Trophoblast cell (in vitro differentiated cells and primary cell): ENCODE measurements at regions not wholly inside any gene's neighbourhood (a gene's known extent, or its start where the extent isn't known, plus 50 kb on each side); places are given as distances from the start of the nearest gene placed in this dataset.
"Not testable (repeated sequence)": the region's sequence is repeated elsewhere in the genome, so short reads cannot be mapped to it uniquely, and the experiment has no call there.

Experiments used
- DNase-seq, 2 donors: peaks; one replicate each; pipeline ENCODE4 v3.0.0-alpha.2; 2016
- H2AFZ ChIP-seq: 2 replicates; pipeline ENCODE4 v1.6.1; 2013; ENCODE audit warnings: low read length, moderate library complexity, mild to moderate bottlenecking; ENCODE audit not compliant: insufficient read depth, poor library complexity
- H2AK5ac ChIP-seq: 2 replicates; pipeline ENCODE4 v1.6.1; 2013; ENCODE audit warnings: mild to moderate bottlenecking, low read length
- H2BK120ac ChIP-seq: 2 replicates; pipeline ENCODE4 v1.6.1; 2013; ENCODE audit warnings: low read length, mild to moderate bottlenecking, moderate library complexity; ENCODE audit not compliant: insufficient read depth, poor library complexity
- H2BK12ac ChIP-seq: 2 replicates; pipeline ENCODE4 v1.6.1; 2013; ENCODE audit warnings: mild to moderate bottlenecking, low read length, moderate library complexity
- H2BK5ac ChIP-seq: 2 replicates; pipeline ENCODE4 v1.6.1; 2013; ENCODE audit warnings: low read length, low read depth, moderate library complexity, mild to moderate bottlenecking; ENCODE audit not compliant: poor library complexity
- H3K14ac ChIP-seq: 2 replicates; pipeline ENCODE4 v1.6.1; 2013; ENCODE audit warnings: mild to moderate bottlenecking, low read length
- H3K18ac ChIP-seq: 2 replicates; pipeline ENCODE4 v1.6.1; 2013; ENCODE audit warnings: mild to moderate bottlenecking, low read length
- H3K23ac ChIP-seq: 2 replicates; pipeline ENCODE4 v1.6.1; 2013; ENCODE audit warnings: low read length
- H3K27ac ChIP-seq: 2 replicates; pipeline ENCODE4 v1.5.1; 2013; ENCODE audit warnings: low read depth, mild to moderate bottlenecking, inconsistent platforms, low read length, moderate library complexity
- H3K27me3 ChIP-seq: 2 replicates; pipeline ENCODE4 v1.6.1; 2013; ENCODE audit warnings: inconsistent platforms, mild to moderate bottlenecking, low read length, moderate library complexity; ENCODE audit not compliant: insufficient read depth
- H3K36me3 ChIP-seq, 2 experiments: 1 replicate in 1 of 2; 2 replicates in 1 of 2; pipeline ENCODE4 v1.6.1; 2013; ENCODE audit warnings: low read length in 2 of 2, mild to moderate bottlenecking in 2 of 2, moderate library complexity in 1 of 2; ENCODE audit not compliant: insufficient read depth in 2 of 2, control insufficient read depth in 1 of 2
- H3K4ac ChIP-seq: 2 replicates; pipeline ENCODE4 v1.6.1; 2013; ENCODE audit warnings: low read depth, mild to moderate bottlenecking, low read length, moderate library complexity
- H3K4me1 ChIP-seq, 2 experiments: 1 replicate in 1 of 2; 2 replicates in 1 of 2; pipeline ENCODE4 v1.6.1; 2013; ENCODE audit warnings: low read length in 2 of 2, mild to moderate bottlenecking in 2 of 2, moderate library complexity in 1 of 2; ENCODE audit not compliant: insufficient read depth in 2 of 2, control insufficient read depth in 1 of 2
- H3K4me2 ChIP-seq: 2 replicates; pipeline ENCODE4 v1.6.1; 2013; ENCODE audit warnings: inconsistent platforms, mild to moderate bottlenecking, low read length, moderate library complexity
- H3K4me3 ChIP-seq: 2 replicates; pipeline ENCODE4 v1.5.1; 2013; ENCODE audit warnings: mild to moderate bottlenecking, low read depth, low read length, inconsistent platforms
- H3K79me1 ChIP-seq: one replicate; pipeline ENCODE4 v1.6.1; 2013; ENCODE audit warnings: low read length
- H3K79me2 ChIP-seq: 2 replicates; pipeline ENCODE4 v1.6.1; 2013; ENCODE audit warnings: low read length, mild to moderate bottlenecking; ENCODE audit not compliant: control insufficient read depth, insufficient read depth, poor library complexity
- H3K9ac ChIP-seq: 2 replicates; pipeline ENCODE4 v1.6.1; 2013; ENCODE audit warnings: mild to moderate bottlenecking, low read length
- H3K9me3 ChIP-seq: 2 replicates; pipeline ENCODE4 v1.6.1; 2013; ENCODE audit warnings: low read depth, mild to moderate bottlenecking, control low read depth, inconsistent platforms, low read length; ENCODE audit not compliant: insufficient read depth
- H4K12ac ChIP-seq: 2 replicates; pipeline ENCODE4 v1.6.1; 2013; ENCODE audit warnings: low read depth, mild to moderate bottlenecking, low read length, moderate library complexity
- H4K8ac ChIP-seq: 2 replicates; pipeline ENCODE4 v1.6.1; 2013; ENCODE audit warnings: low read depth, mild to moderate bottlenecking, low read length, moderate library complexity
- H4K91ac ChIP-seq: one replicate; pipeline ENCODE4 v1.6.1; 2013; ENCODE audit warnings: low read depth, mild to moderate bottlenecking, low read length, moderate library complexity
- WGBS: extraction: QIAGEN DNeasy Blood & Tissue Kit; methylation state at CpG from one replicate; pipeline ENCODE4 v1.1.7; 2013; ENCODE audit warnings: missing lambda C conversion rate; ENCODE audit not compliant: insufficient read length, insufficient coverage; ENCODE audit errors: extremely low coverage; 5-methylcytosine and 5-hydroxymethylcytosine counted together

GRCh38 chr2:20112361-20112760 is 60.9 kb upstream of the LAPTM4A start:
- H3K4me1 ChIP-seq, result peaks cover 21 to 24% of the 10 kb centered on the region in 2 experiments
- peaks cover 24% of the 10 kb centered on the region for H3K79me1 ChIP-seq
- not testable (repeated sequence) for H3K27ac ChIP-seq, H3K27me3 ChIP-seq, H2AFZ ChIP-seq, H3K23ac ChIP-seq, H3K9me3 ChIP-seq, H3K18ac ChIP-seq, H3K36me3 ChIP-seq, H3K14ac ChIP-seq, H3K79me2 ChIP-seq, H4K8ac ChIP-seq, H3K9ac ChIP-seq, H3K4ac ChIP-seq, H3K4me3 ChIP-seq, H4K12ac ChIP-seq, H2BK5ac ChIP-seq, H3K4me2 ChIP-seq, DNase-seq
- H2AK5ac ChIP-seq, result peak overlapping the region; percentile 42
- H4K91ac ChIP-seq, result peak overlapping the region; percentile 65
- no CpG with 5 or more reads among the region's 9 CpGs for WGBS
- H2BK12ac ChIP-seq, result peak overlapping the region; percentile 63
- H2BK120ac ChIP-seq, result peak overlapping the region; percentile 21

GRCh38 chr2:20111311-20112131 is 60.1 kb upstream of the LAPTM4A start:
- no CpG with 5 or more reads among the region's 10 CpGs for WGBS
- peak overlapping the region; percentile 11 for H3K14ac ChIP-seq
- DNase-seq, result no peak
- peak overlapping the region; percentile 33 for H2BK12ac ChIP-seq
- no peak overlapping the region for H3K4me3 ChIP-seq
- peaks cover 2% of the 10 kb centered on the region for H3K79me2 ChIP-seq
- H3K23ac ChIP-seq, result no peak overlapping the region
- no peaks in the 10 kb centered on the region for H3K27me3 ChIP-seq
- H4K91ac ChIP-seq, result peak overlapping the region; percentile 8
- peaks cover under 1% of the 10 kb centered on the region for H3K9me3 ChIP-seq
- no peak overlapping the region for H2AK5ac ChIP-seq
- H2AFZ ChIP-seq, result no peak overlapping the region
- no peak overlapping the region for H3K4me2 ChIP-seq
- no peaks in the 10 kb centered on the region for H3K36me3 ChIP-seq
- no peak overlapping the region for H3K27ac ChIP-seq
- peak overlapping the region; percentile 17 for H2BK120ac ChIP-seq
- H4K12ac ChIP-seq, result no peak overlapping the region
- H3K9ac ChIP-seq, result no peak overlapping the region
- H2BK5ac ChIP-seq, result no peak overlapping the region
- H3K18ac ChIP-seq, result no peak overlapping the region
- H3K4ac ChIP-seq, result no peak overlapping the region
- H3K79me1 ChIP-seq, result peaks cover 29% of the 10 kb centered on the region
- no peak overlapping the region for H4K8ac ChIP-seq
- peaks cover 25 to 28% of the 10 kb centered on the region in 2 experiments for H3K4me1 ChIP-seq

GRCh38 chr2:20110876-20111275 is 59.4 kb upstream of the LAPTM4A start:
- H3K27me3 ChIP-seq, result no peaks in the 10 kb centered on the region
- H3K4me3 ChIP-seq, result no peak overlapping the region
- no peak overlapping the region for H4K12ac ChIP-seq
- H3K4me1 ChIP-seq, result peaks cover 26 to 30% of the 10 kb centered on the region in 2 experiments
- no peak overlapping the region for H3K23ac ChIP-seq
- H3K9ac ChIP-seq, result no peak overlapping the region
- H2BK120ac ChIP-seq, result no peak overlapping the region
- no peak for DNase-seq
- no peak overlapping the region for H3K4ac ChIP-seq
- H3K27ac ChIP-seq, result no peak overlapping the region
- peaks cover 3% of the 10 kb centered on the region for H3K79me2 ChIP-seq
- no peak overlapping the region for H3K4me2 ChIP-seq
- no peak overlapping the region for H4K91ac ChIP-seq
- no peak overlapping the region for H2BK12ac ChIP-seq
- no peak overlapping the region for H2AK5ac ChIP-seq
- no peaks in the 10 kb centered on the region for H3K36me3 ChIP-seq
- peaks cover 4% of the 10 kb centered on the region for H3K9me3 ChIP-seq
- H4K8ac ChIP-seq, result no peak overlapping the region
- H3K14ac ChIP-seq, result no peak overlapping the region
- no peak overlapping the region for H3K18ac ChIP-seq
- no peak overlapping the region for H2BK5ac ChIP-seq
- H3K79me1 ChIP-seq, result peaks cover 30% of the 10 kb centered on the region
- WGBS, result no CpG with 5 or more reads among the region's 7 CpGs
- no peak overlapping the region for H2AFZ ChIP-seq

GRCh38 chr2:20110383-20110782 is 59.0 kb upstream of the LAPTM4A start:
- no CpG with 5 or more reads among the region's 3 CpGs for WGBS
- no peak overlapping the region for H3K4me2 ChIP-seq
- H2AK5ac ChIP-seq, result no peak overlapping the region
- no peak overlapping the region for H3K18ac ChIP-seq
- no peak overlapping the region for H3K27ac ChIP-seq
- no peak overlapping the region for H2AFZ ChIP-seq
- H3K79me1 ChIP-seq, result peaks cover 27% of the 10 kb centered on the region
- H3K23ac ChIP-seq, result no peak overlapping the region
- no peak overlapping the region for H3K14ac ChIP-seq
- peaks cover 22 to 26% of the 10 kb centered on the region in 2 experiments for H3K4me1 ChIP-seq
- H3K36me3 ChIP-seq, result no peaks in the 10 kb centered on the region
- H2BK120ac ChIP-seq, result peak overlapping the region; percentile 56
- H3K9me3 ChIP-seq, result peaks cover 5% of the 10 kb centered on the region
- DNase-seq, result no peak
- no peak overlapping the region for H2BK5ac ChIP-seq
- H4K8ac ChIP-seq, result no peak overlapping the region
- H3K79me2 ChIP-seq, result peaks cover 3% of the 10 kb centered on the region
- H4K91ac ChIP-seq, result peak overlapping the region; percentile 26
- H3K4me3 ChIP-seq, result no peak overlapping the region
- H3K9ac ChIP-seq, result no peak overlapping the region
- H3K4ac ChIP-seq, result no peak overlapping the region
- no peak overlapping the region for H2BK12ac ChIP-seq
- no peaks in the 10 kb centered on the region for H3K27me3 ChIP-seq
- H4K12ac ChIP-seq, result no peak overlapping the region
